GM06990 (cell line): ENCODE measurements at regions not wholly inside any gene's neighbourhood (a gene's known extent, or its start where the extent isn't known, plus 50 kb on each side); places are given as distances from the start of the nearest gene placed in this dataset.

Experiments
- DNase-seq: peaks from one replicate; pipeline ENCODE4 v3.0.0-alpha.2; 2011; ENCODE audit not compliant: insufficient read length; ENCODE audit errors: extremely low read depth
- H3K27me3 ChIP-seq: replicated peaks from 2 replicates; pipeline ENCODE4 v1.6.0; 2011; ENCODE audit warnings: low read length; ENCODE audit not compliant: control insufficient read depth, insufficient read depth
- H3K36me3 ChIP-seq: 2 replicates; pipeline ENCODE4 v1.5.1; 2011; ENCODE audit warnings: low read length; ENCODE audit not compliant: control insufficient read depth, insufficient read depth
- H3K4me3 ChIP-seq: replicated peaks from 2 replicates; pipeline ENCODE4 v1.5.1; 2011; ENCODE audit warnings: low read depth, mild to moderate bottlenecking, control low read depth, low read length
- CTCF ChIP-seq: IDR thresholded peaks from 2 replicates; pipeline ENCODE4 v1.5.1; 2011; ENCODE audit warnings: low read length, control low read depth, mild to moderate bottlenecking, inconsistent platforms; ENCODE audit not compliant: insufficient read depth, poor library complexity, severe bottlenecking

GRCh38 chr10:43781480-43782361, 133.0 kb upstream of the ZNF32 start:
- Histone ChIP-seq H3K27me3 (no peaks in the 10 kb centered on the region), H3K4me3 (no peak overlapping the region), H3K36me3 (no peaks in the 10 kb centered on the region)
- TF ChIP-seq CTCF, result no peak
- peak; percentile 7 for DNase-seq

GRCh38 chr10:43778571-43778970, 129.9 kb upstream of the ZNF32 start:
- no peak overlapping the region for H3K4me3 ChIP-seq
- no peak for TF ChIP-seq CTCF
- DNase-seq, result no peak
- H3K27me3 ChIP-seq, result peaks cover 1% of the 10 kb centered on the region; the same call in 1 of the 2 replicates
- no peaks in the 10 kb centered on the region for H3K36me3 ChIP-seq

GRCh38 chr10:43775384-43775783, 126.7 kb upstream of the ZNF32 start:
- no peak for TF ChIP-seq CTCF
- peaks cover 1% of the 10 kb centered on the region; the same call in 1 of the 2 replicates for H3K27me3 ChIP-seq
- no peaks in the 10 kb centered on the region for H3K36me3 ChIP-seq
- no peak for DNase-seq
- H3K4me3 ChIP-seq, result no peak overlapping the region

- no peak for TF ChIP-seq CTCF
- no peak for DNase-seq
- no peak overlapping the region for H3K4me3 ChIP-seq
- H3K36me3 ChIP-seq, result no peaks in the 10 kb centered on the region
- H3K27me3 ChIP-seq, result peaks cover 1% of the 10 kb centered on the region; the same call in 1 of the 2 replicates
Observed at GRCh38 chr10:43774234-43774769, 125.6 kb upstream of the ZNF32 start.

- DNase-seq, result no peak
- no peak overlapping the region for H3K4me3 ChIP-seq
Observed at GRCh38 chr10:43773736-43774135, 125.1 kb upstream of the ZNF32 start.

More at GRCh38 chr10:43773736-43774135, 125.1 kb upstream of the ZNF32 start:
- Histone ChIP-seq H3K27me3 (peaks cover 1% of the 10 kb centered on the region; the same call in 1 of the 2 replicates), H3K36me3 (no peaks in the 10 kb centered on the region)
- no peak for TF ChIP-seq CTCF
